ENCODE measurements at regions not wholly inside any gene's neighbourhood (a gene's known extent, or its start where the extent isn't known, plus 50 kb on each side); places are given as distances from the start of the nearest gene placed in this dataset.
A peak's percentile ranks its signal among the peaks of the same experiment; 100 is the strongest.

- no peak for DNase-seq
- Histone ChIP-seq H3K27ac (ENCODE audit: low read depth in 1 of 2, low read length in 1 of 2) (no peak overlapping the region), H3K27me3 (ENCODE audit: control insufficient read depth in 3 of 3, insufficient read depth in 3 of 3, low read length in 2 of 3) (no peaks in the 10 kb centered on the region), H3K9me3 (ENCODE audit: control insufficient read depth in 4 of 4, insufficient read depth in 3 of 4, low read length in 3 of 4) (no peaks in the 10 kb centered on the region), H3K4me3 (no peak overlapping the region), H3K4me1 (ENCODE audit: control insufficient read depth in 5 of 5, insufficient read depth in 5 of 5, low read length in 5 of 5) (peaks cover 0 to 6% (median 0%) of the 10 kb centered on the region in 5 donors), H3K9ac (ENCODE audit: insufficient read depth in 1 of 2, low read length in 2 of 2) (no peak overlapping the region), H3K36me3 (ENCODE audit: control insufficient read depth in 4 of 4, insufficient read depth in 4 of 4, low read length in 4 of 4) (no peaks in the 10 kb centered on the region)
- WGBS, 2 donors = 91 to 93% methylated on average over 5 of the region's 5 CpGs
- no peak for TF ChIP-seq CTCF (IDR thresholded peaks at IDR 0.05; ENCODE audit: control extremely low read depth, extremely low read depth)
- no peak for ATAC-seq (ENCODE audit: insufficient read depth, low FRiP score)
These were observed 158.5 kb upstream of the ATXN7L3B start for GRCh38 chr12:74379114-74379513.

DNA sequence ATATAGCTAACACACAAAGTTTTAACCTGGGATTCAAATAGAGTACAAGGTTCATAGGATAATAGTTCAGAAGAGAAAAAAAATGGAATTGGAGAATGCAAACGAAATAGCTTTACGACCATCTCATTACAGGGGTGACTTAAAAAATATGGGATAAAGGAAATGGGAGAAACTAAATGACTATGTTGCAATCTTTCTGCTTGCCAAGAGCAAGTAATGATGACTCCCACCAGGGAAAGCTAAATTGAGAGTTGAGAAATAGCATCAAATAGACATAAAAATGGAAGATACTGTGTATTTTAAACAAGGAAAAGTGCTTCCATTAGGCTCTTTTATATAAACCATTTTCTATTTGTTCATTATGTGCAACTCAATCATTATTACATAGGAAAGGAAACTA lies 155.7 kb upstream of the ATXN7L3B start:
- no peak overlapping the region for H3K4me3 ChIP-seq
- H3K9ac ChIP-seq (ENCODE audit: insufficient read depth in 1 of 2, low read length in 2 of 2) = no peak overlapping the region
- peaks cover 0 to 6% (median 0%) of the 10 kb centered on the region in 5 donors for H3K4me1 ChIP-seq (ENCODE audit: control insufficient read depth in 5 of 5, insufficient read depth in 5 of 5, low read length in 5 of 5)
- ATAC-seq (ENCODE audit: insufficient read depth, low FRiP score) (no peak), DNase-seq (peak in 2 of 3 donors; percentile 35 to 78)
- H3K36me3 ChIP-seq (ENCODE audit: control insufficient read depth in 4 of 4, insufficient read depth in 4 of 4, low read length in 4 of 4) = no peaks in the 10 kb centered on the region
- WGBS, 2 donors = 70 to 76% methylated on average over 2 of the region's 2 CpGs
- no peak for TF ChIP-seq CTCF (IDR thresholded peaks at IDR 0.05; ENCODE audit: control extremely low read depth, extremely low read depth)
- H3K27me3 ChIP-seq (ENCODE audit: control insufficient read depth in 3 of 3, insufficient read depth in 3 of 3, low read length in 2 of 3) = no peaks in the 10 kb centered on the region
- peaks cover 0 to 3% (median 0%) of the 10 kb centered on the region in 4 donors for H3K9me3 ChIP-seq (ENCODE audit: control insufficient read depth in 4 of 4, insufficient read depth in 3 of 4, low read length in 3 of 4)
- no peak overlapping the region for H3K27ac ChIP-seq (ENCODE audit: low read depth in 1 of 2, low read length in 1 of 2)

DNA sequence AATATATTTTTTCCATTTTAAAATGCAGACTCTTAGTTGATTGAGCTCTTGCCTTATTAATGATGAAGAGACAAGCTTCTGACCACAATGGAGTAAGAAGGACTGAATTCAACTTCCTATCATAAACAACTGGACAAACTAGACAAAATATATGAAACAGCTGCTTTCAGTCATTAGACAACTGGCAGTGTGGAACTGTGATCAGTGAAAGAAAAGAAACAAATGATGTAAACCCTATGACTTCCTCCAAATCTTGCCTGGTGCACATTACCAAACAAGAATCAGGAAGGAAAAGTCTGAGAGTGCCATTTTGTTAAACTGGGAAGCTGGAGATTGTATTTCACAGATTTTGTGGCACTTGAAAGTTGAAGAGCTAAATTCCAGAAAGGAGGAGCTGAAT lies 154.7 kb upstream of the ATXN7L3B start:
- H3K9me3 ChIP-seq (ENCODE audit: control insufficient read depth in 4 of 4, insufficient read depth in 3 of 4, low read length in 3 of 4) = peaks cover 0 to 5% (median 0%) of the 10 kb centered on the region in 4 donors
- no peaks in the 10 kb centered on the region for H3K36me3 ChIP-seq (ENCODE audit: control insufficient read depth in 4 of 4, insufficient read depth in 4 of 4, low read length in 4 of 4)
- no peak for ATAC-seq (ENCODE audit: insufficient read depth, low FRiP score)
- H3K27me3 ChIP-seq (ENCODE audit: control insufficient read depth in 3 of 3, insufficient read depth in 3 of 3, low read length in 2 of 3) = no peaks in the 10 kb centered on the region
- H3K9ac ChIP-seq (ENCODE audit: insufficient read depth in 1 of 2, low read length in 2 of 2) = no peak overlapping the region
- H3K27ac ChIP-seq (ENCODE audit: low read depth in 1 of 2, low read length in 1 of 2) = no peak overlapping the region
- peak in 2 of 3 donors; percentile 71 to 80 for DNase-seq
- peaks cover 0 to 6% (median 0%) of the 10 kb centered on the region in 5 donors for H3K4me1 ChIP-seq (ENCODE audit: control insufficient read depth in 5 of 5, insufficient read depth in 5 of 5, low read length in 5 of 5)
- H3K4me3 ChIP-seq = no peak overlapping the region
- no peak for TF ChIP-seq CTCF (IDR thresholded peaks at IDR 0.05; ENCODE audit: control extremely low read depth, extremely low read depth)

DNA sequence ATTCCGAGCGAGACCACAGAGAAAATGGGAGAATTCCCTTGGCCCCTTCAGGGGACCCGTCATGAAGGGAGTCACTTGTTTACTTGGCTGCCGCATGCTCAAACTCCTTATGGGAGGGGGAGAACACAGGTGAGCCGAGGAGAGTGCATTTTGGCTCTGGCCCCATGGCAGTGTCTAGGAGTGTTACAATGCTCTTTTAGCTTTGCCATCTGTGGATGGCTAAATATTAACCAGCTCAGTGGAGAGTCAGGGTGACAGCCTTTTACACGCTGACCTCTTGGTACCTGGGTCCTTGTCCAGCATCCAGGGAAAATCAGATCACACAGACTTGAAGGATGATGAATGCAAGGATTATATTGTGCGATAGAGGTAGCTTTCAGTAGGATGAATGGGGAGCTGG lies 146.4 kb upstream of the ATXN7L3B start:
- no peaks in the 10 kb centered on the region for H3K4me1 ChIP-seq (ENCODE audit: control insufficient read depth in 5 of 5, insufficient read depth in 5 of 5, low read length in 5 of 5)
- ATAC-seq (ENCODE audit: insufficient read depth, low FRiP score) (no peak), DNase-seq (no peak)
- no peaks in the 10 kb centered on the region for H3K36me3 ChIP-seq (ENCODE audit: control insufficient read depth in 4 of 4, insufficient read depth in 4 of 4, low read length in 4 of 4)
- H3K4me3 ChIP-seq = no peak overlapping the region
- TF ChIP-seq CTCF (IDR thresholded peaks at IDR 0.05; ENCODE audit: control extremely low read depth, extremely low read depth) = no peak
- H3K9ac ChIP-seq (ENCODE audit: insufficient read depth in 1 of 2, low read length in 2 of 2) = no peak overlapping the region
- no peak overlapping the region for H3K27ac ChIP-seq (ENCODE audit: low read depth in 1 of 2, low read length in 1 of 2)
- WGBS, 2 donors = 84 to 87% methylated on average over 7 of the region's 7 CpGs
- H3K9me3 ChIP-seq (ENCODE audit: control insufficient read depth in 4 of 4, insufficient read depth in 3 of 4, low read length in 3 of 4) = peaks cover 0 to 15% (median 3%) of the 10 kb centered on the region in 4 donors
- no peaks in the 10 kb centered on the region for H3K27me3 ChIP-seq (ENCODE audit: control insufficient read depth in 3 of 3, insufficient read depth in 3 of 3, low read length in 2 of 3)
